ENCODE measurements at regions not wholly inside any gene's neighbourhood (a gene's known extent, or its start where the extent isn't known, plus 50 kb on each side); places are given as distances from the start of the nearest gene placed in this dataset.

DNA sequence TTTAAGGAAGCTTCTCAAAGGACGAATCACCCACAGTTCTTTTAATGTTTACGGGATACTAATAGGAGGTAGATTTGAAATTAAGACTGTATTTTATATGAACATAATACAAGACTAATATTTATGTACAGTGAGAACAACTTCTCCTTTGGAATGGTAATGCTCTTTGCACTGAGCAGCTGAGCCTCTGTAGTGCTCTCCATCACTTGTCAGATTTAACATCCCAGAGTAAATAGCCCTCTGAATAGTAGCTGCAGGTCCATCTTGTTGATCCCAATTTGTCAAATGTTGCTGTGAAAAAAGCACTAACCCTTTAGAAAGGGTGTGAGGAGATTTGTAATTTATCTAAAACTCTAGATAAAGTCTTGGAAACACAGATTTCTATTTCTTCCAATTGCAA lies 351.4 kb upstream of the KCNMB2 start:
- Histone ChIP-seq H3K79me2 (ENCODE audit: insufficient read depth, low read length) (no peaks in the 10 kb centered on the region), H3K9me3 (ENCODE audit: low read length) (no peaks in the 10 kb centered on the region), H2AFZ (ENCODE audit: low read length) (no peak overlapping the region), H3K27ac (ENCODE audit: extremely low read length, insufficient read depth, low read length) (no peak overlapping the region), H3K27me3 (ENCODE audit: control insufficient read depth in 1 of 2, insufficient read depth in 2 of 2, low read length in 2 of 2) (no peaks in the 10 kb centered on the region), H3K4me1 (ENCODE audit: insufficient read depth, low read length) (no peaks in the 10 kb centered on the region), H3K4me2 (ENCODE audit: low read depth, low read length) (no peak overlapping the region), H4K20me1 (ENCODE audit: insufficient read depth, low read length) (no peaks in the 10 kb centered on the region), H3K9ac (ENCODE audit: insufficient read depth, low read depth, low read length) (no peak overlapping the region), H3K36me3 (replicated peaks in 1 of 2; ENCODE audit: control insufficient read depth in 1 of 2, insufficient read depth in 2 of 2, low read length in 2 of 2) (no peaks in the 10 kb centered on the region), H3K4me3 (replicated peaks in 1 of 3; ENCODE audit: insufficient read depth in 1 of 3, low read depth in 2 of 3, low read length in 3 of 3) (no peak overlapping the region)
- DNase-seq (ENCODE audit: low spot score) (no peak), FAIRE-seq (no peak), ATAC-seq (no peak)
- intact Hi-C loops (cut with micrococcal nuclease; ENCODE audit: unreplicated experiment): no loop called here
- in situ Hi-C loops (cut with HindIII; ENCODE audit: extremely low pct_ligation_motif_present, low pct_unique_long_range_greater_than_20kb): no loop called here
- BruUV-seq (replicated peaks): no TSS peak
- 44% methylated on average over 2 of the region's 2 CpGs for WGBS (ENCODE audit: low lambda C conversion rate)
- no peak for TF ChIP-seq ZNF776 (CRISPR knock-in tag; IDR thresholded peaks at IDR 0.05)
- no peak for TF ChIP-seq ZNF205 (CRISPR knock-in tag; IDR thresholded peaks at IDR 0.05)
- TF ChIP-seq XRCC5 (optimal IDR thresholded peaks at IDR 0.05; ENCODE audit: low read length): no peak
- no peak for TF ChIP-seq HNRNPK (IDR thresholded peaks at IDR 0.05; ENCODE audit: low read depth, low read length, poor library complexity, severe bottlenecking)
- TF ChIP-seq, protein P1, sequence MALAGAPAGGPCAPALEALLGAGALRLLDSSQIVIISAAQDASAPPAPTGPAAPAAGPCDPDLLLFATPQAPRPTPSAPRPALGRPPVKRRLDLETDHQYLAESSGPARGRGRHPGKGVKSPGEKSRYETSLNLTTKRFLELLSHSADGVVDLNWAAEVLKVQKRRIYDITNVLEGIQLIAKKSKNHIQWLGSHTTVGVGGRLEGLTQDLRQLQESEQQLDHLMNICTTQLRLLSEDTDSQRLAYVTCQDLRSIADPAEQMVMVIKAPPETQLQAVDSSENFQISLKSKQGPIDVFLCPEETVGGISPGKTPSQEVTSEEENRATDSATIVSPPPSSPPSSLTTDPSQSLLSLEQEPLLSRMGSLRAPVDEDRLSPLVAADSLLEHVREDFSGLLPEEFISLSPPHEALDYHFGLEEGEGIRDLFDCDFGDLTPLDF (CRISPR knock-in tag; IDR thresholded peaks at IDR 0.05): no peak
- TF ChIP-seq ARHGAP35 (CRISPR knock-in tag; IDR thresholded peaks at IDR 0.05; ENCODE audit: borderline replicate concordance): no peak
- TF ChIP-seq, protein P2, sequence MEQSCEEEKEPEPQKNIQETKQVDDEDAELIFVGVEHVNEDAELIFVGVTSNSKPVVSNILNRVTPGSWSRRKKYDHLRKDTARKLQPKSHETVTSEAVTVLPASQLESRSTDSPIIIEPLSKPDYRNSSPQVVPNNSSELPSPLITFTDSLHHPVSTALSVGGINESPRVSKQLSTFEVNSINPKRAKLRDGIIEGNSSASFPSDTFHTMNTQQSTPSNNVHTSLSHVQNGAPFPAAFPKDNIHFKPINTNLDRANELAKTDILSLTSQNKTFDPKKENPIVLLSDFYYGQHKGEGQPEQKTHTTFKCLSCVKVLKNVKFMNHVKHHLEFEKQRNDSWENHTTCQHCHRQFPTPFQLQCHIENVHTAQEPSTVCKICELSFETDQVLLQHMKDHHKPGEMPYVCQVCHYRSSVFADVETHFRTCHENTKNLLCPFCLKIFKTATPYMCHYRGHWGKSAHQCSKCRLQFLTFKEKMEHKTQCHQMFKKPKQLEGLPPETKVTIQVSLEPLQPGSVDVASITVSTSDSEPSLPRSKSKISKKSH (CRISPR knock-in tag; IDR thresholded peaks at IDR 0.05; ENCODE audit: borderline replicate concordance): no peak
- TF ChIP-seq, protein P3, sequence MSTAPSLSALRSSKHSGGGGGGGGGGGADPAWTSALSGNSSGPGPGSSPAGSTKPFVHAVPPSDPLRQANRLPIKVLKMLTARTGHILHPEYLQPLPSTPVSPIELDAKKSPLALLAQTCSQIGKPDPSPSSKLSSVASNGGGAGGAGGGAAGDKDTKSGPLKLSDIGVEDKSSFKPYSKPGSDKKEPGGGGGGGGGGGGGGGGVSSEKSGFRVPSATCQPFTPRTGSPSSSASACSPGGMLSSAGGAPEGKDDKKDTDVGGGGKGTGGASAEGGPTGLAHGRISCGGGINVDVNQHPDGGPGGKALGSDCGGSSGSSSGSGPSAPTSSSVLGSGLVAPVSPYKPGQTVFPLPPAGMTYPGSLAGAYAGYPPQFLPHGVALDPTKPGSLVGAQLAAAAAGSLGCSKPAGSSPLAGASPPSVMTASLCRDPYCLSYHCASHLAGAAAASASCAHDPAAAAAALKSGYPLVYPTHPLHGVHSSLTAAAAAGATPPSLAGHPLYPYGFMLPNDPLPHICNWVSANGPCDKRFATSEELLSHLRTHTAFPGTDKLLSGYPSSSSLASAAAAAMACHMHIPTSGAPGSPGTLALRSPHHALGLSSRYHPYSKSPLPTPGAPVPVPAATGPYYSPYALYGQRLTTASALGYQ (CRISPR knock-in tag; IDR thresholded peaks at IDR 0.05): no peak
- no peak for TF ChIP-seq ZBTB7A (CRISPR knock-in tag; IDR thresholded peaks at IDR 0.05)
- TF ChIP-seq, protein P4, sequence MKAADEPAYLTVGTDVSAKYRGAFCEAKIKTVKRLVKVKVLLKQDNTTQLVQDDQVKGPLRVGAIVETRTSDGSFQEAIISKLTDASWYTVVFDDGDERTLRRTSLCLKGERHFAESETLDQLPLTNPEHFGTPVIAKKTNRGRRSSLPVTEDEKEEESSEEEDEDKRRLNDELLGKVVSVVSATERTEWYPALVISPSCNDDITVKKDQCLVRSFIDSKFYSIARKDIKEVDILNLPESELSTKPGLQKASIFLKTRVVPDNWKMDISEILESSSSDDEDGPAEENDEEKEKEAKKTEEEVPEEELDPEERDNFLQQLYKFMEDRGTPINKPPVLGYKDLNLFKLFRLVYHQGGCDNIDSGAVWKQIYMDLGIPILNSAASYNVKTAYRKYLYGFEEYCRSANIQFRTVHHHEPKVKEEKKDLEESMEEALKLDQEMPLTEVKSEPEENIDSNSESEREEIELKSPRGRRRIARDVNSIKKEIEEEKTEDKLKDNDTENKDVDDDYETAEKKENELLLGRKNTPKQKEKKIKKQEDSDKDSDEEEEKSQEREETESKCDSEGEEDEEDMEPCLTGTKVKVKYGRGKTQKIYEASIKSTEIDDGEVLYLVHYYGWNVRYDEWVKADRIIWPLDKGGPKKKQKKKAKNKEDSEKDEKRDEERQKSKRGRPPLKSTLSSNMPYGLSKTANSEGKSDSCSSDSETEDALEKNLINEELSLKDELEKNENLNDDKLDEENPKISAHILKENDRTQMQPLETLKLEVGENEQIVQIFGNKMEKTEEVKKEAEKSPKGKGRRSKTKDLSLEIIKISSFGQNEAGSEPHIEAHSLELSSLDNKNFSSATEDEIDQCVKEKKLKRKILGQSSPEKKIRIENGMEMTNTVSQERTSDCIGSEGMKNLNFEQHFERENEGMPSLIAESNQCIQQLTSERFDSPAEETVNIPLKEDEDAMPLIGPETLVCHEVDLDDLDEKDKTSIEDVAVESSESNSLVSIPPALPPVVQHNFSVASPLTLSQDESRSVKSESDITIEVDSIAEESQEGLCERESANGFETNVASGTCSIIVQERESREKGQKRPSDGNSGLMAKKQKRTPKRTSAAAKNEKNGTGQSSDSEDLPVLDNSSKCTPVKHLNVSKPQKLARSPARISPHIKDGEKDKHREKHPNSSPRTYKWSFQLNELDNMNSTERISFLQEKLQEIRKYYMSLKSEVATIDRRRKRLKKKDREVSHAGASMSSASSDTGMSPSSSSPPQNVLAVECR (CRISPR knock-in tag; IDR thresholded peaks at IDR 0.05; ENCODE audit: borderline replicate concordance): no peak
- no peak for TF ChIP-seq ERF (CRISPR knock-in tag; IDR thresholded peaks at IDR 0.05)
- no peak for TF ChIP-seq TSC22D2 (CRISPR knock-in tag; IDR thresholded peaks at IDR 0.05; ENCODE audit: borderline replicate concordance)
- TF ChIP-seq IRX3 (CRISPR knock-in tag; IDR thresholded peaks at IDR 0.05; ENCODE audit: borderline replicate concordance, low read depth): no peak
- ChIA-PET CTCF (ENCODE audit: low intra/inter-chr PET ratio, low total read pairs) (no interaction called here), POLR2A (no interaction called here)
